HG03103 (cell line): ENCODE measurements at regions not wholly inside any gene's neighbourhood (a gene's known extent, or its start where the extent isn't known, plus 50 kb on each side); places are given as distances from the start of the nearest gene placed in this dataset.
"Not testable (repeated sequence)": the region's sequence is repeated elsewhere in the genome, so short reads cannot be mapped to it uniquely, and the experiment has no call there.

Source experiments
- ATAC-seq: cut with Tn5 transposase; IDR thresholded peaks from one replicate; pipeline ENCODE4 v1.9.1; 2021; ENCODE audit warnings: low read depth; ENCODE audit not compliant: unreplicated experiment

DNA sequence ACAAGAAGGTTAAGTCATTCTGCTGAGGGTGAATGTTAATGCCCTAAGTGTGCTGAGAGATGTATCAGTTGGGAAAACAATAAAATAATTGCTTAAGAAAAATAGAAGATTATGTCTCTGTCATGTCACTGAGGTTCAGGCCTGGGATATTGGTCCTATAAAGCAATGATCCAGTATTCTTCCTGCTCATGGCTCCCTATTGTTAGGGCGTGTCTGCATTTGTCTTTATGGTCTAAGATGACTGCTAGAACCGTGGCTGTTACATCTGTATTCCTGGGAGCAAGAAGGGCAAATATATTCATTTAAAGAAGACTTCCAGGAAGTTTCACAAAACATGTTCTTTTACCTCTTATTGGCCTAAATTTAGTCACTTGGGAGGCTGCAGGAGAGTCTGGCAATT lies 125.0 kb downstream of the KCNE4 start:
- no peak for ATAC-seq

DNA sequence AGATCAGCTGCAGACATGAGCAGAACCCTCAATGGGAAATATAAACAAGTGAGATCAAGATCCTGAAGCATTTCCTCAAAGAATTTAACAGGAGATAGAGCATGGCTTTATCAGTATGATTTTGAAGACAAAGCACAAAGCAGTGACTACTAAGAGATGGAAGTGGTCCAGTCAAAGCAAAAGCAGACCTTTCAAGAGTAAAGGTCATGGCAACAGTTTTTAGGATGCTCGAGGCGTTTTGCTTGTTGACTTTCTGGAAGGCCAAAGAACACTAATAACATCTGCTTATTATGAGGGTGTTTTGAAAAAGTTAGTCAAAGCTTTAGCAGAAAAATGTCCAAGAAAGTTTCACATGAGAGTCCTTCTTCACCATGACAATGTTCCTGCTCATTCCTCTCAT lies 128.5 kb downstream of the KCNE4 start:
- no peak for ATAC-seq

DNA sequence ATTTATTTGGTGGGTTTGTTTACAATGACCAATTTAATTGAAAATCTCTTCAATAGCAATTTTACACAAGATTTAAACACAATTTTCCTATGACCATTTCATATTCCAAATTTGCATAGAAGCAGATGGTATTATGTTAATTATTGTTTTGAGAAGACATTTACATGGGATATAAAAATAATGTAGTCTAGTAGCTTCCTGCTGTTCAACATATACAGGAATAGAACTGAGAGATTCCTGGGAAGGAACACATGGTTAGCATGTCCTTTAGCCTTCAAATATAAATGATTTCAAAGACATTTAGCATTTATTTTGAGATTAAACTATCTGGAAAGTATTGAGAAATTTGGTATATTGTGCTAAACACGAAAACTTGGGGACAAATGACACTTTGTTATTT lies 129.6 kb downstream of the KCNE4 start:
- ATAC-seq = no peak

DNA sequence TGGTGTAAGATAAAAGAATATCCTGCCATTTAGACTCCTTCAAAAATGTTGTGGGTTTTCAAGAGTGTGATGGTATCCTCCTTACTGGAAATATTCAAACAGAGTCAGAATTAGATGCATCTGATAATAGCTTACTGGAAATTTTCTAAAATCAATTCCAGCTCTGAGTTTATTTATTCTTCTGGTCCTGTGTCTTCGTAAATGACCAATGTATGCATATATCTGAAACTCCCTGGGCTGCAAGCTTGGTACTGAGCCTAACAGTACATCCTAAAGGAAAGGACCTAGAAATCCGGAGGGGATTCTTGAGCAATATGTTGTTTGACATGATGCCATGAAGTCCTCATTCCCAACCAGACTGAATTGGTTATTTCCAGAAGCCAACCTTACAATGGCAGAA lies 130.4 kb downstream of the KCNE4 start:
- no peak for ATAC-seq

DNA sequence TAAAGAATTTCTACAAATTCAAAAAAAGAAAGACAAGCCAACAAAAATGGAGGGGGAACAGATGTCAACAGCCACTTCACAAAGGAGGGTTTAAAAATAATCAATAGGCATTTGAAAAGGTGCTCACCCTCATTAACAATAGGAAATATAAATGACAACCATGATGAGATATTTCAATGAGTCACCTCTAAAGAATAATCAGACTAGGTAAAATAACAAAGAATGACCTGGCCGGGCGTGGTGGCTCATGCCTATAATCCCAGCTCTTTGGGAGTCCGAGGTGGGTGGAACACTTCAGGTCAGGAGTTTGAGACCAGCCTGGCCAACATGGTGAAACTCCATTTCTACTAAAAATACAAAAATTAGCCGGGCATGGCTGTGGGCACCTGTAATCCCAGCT lies 133.6 kb downstream of the KCNE4 start:
- ATAC-seq = no peak

GRCh38 chr2:223187256-223187655 lies 135.3 kb downstream of the KCNE4 start:
- ATAC-seq = no peak

DNA sequence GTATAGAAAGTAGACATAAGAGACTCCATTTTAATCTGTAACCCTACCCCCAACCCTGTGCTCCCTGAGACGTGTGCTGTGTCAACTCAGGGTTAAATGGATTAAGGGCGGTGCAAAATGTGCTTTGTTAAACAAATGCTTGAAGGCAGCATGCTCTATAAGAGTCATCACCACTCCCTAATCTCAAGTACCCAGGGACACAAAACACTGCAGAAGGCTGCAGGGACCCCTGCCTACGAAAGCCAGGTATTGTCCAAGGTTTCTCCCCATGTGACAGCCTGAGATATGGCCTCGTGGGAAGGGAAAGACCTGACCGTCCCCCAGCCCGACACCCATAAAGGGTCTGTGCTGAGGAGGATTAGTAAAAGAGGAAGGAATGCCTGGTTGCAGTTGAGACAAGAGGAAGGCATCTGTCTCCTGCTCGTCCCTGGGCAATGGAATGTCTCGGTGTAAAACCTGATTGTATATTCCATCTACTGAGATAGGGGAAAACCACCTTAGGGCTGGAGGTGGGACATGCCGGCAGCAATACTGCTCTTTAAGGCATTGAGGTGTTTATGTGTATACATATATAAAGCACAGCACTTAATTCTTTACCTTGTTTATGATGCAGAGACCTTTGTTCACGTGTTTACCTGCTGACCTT lies 138.7 kb downstream of the KCNE4 start:
- not testable (repeated sequence) for ATAC-seq

DNA sequence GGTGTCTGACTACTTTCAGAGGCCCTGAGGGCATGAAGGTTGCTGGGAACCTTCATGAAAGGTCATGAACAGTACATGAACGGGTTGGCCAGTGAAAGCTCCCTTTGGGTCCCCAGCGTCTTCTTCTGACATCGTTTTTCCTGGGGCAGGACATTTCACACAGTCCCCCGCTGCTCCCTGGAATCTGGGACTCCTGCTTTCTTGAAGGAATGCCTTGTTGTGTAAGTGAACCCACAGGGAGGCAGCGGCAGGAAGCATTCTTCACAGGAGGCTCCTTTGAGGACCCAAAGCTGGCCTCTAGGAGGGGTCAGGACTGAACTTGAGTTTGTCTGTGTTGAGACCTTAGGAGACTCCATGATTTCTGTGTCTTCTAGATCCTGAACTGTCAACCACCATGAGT lies 144.3 kb downstream of the KCNE4 start:
- ATAC-seq = no peak

- ATAC-seq = no peak
Observed at GRCh38 chr2:223197046-223197445, 145.1 kb downstream of the KCNE4 start.

DNA sequence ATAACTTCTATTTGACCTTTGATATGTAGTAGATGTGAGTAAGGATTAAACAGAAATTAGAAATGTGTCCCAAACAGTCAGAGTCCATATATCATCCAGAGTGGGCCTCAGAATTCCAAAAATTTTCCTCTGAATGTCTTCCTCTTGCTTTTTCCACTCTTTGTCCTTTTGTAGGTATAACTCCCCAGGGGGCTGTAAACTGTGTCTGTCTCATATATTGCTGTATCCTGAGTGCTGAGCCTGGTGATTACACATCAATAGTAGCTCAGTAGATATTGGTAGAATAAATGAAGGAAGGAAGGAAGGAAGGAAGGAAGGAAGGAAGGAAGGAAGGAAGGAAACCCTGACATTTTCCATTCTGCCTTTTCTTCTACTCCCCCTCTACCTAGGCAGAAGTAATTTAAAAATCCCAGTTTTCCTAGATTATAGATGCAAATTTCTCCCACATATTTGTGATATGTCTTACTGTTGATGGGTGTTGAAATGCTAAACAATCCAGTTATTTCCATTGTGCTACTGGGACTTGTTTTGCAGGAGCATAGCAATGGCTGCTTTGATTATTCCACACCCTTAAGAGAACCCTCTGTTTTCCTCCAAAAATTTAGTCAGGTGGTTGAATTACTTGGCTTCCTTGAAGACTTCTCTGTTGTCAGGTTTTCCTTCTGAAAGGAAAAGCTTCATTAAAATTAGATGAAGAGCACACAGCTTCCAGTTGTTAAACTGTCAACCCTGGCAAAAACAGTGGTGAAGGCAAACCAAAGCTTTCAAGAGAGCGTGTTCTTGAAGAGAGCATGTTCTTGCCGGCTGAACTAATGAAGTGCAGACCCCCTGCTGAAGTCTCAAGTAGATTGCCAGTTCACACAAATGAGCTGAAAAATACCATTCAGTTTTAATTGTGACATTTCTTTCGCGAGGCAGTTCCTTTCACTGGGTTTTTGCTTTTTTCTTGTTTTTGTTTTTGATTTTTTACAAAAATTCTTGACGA lies 147.8 kb downstream of the KCNE4 start:
- no peak for ATAC-seq

DNA sequence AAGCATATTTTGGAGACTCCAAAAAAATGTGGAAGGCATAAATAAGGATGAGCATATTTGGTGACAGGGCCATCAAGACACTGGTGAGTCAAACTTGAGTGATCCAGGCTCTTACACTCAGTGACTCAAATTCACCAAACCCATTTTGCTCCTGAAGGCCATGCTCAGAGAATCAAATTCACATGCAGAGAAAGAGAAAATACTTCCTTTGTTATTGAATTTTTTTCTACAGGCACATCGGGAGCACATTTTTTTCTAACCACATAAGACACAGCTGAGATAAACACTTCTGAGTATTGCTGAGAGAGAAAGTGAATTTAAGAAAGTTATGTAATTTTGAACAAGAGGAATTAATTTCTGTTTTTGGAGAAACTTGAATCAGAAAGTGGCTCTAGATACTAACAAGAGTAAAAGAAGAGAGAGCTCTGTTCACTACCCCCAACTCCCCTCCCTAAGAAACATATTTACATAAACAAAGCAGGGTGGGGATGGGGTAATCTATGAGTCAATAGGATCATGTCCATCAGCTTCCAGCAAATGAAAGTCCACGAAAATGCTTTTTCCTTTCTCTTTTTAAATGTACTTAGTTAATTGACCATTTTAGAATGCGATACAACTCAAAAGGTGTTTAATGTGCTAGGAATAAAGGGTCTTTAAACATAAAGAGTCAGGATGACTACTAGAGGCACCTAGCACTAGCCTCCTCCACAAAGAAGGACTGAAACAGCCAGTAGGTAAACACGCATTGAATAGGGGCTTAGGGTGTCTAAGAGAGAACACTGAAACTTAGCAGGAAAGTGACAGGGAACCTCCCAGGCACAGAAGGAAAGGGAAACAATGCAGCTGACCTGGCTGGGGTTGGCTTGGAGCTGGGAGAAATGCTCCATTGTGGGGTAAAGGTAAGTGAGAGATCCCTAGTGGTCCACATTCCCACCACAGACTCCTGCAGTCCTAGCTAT lies 152.3 kb downstream of the KCNE4 start:
- no peak for ATAC-seq

DNA sequence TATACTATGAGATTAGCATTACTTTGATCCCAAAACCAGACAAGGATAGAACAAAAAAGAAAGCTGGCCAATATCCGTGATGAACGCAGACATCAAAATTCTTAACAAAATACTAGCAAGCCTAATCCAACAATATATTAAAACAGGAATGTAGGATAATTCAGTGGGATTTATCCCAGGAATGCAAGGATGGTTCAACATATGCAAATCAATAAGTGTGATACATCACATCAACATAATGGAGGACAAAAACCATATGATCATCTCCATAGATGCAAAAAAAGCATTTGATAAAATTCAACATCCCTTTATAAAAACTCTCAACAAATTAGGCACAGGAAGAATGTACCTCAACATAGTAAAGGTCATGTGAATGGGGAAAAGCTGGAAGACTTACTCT lies 158.5 kb downstream of the KCNE4 start:
- ATAC-seq = no peak

GRCh38 chr2:223214394-223215253 lies 162.6 kb downstream of the KCNE4 start:
- ATAC-seq = no peak

- no peak for ATAC-seq
Observed at GRCh38 chr2:223215254-223215516, 163.2 kb downstream of the KCNE4 start.

DNA sequence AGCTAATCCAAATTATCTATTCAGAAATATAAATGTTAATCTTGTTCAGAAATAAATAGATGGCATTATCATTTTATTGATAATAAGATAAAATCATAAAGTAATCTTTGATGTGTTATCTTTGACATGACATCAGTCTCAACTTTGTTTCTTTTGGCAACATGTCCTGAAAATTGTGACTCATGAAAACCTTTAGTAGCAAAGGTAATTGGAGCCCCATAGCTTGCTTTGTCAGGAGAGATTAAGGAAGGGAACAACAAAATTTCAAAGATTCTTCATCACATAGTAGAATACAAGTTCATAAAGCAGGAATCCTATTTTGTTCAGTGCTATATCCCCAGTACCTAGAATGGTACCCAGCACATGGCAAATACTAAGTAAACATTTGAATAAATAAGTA lies 165.4 kb downstream of the KCNE4 start:
- no peak for ATAC-seq

DNA sequence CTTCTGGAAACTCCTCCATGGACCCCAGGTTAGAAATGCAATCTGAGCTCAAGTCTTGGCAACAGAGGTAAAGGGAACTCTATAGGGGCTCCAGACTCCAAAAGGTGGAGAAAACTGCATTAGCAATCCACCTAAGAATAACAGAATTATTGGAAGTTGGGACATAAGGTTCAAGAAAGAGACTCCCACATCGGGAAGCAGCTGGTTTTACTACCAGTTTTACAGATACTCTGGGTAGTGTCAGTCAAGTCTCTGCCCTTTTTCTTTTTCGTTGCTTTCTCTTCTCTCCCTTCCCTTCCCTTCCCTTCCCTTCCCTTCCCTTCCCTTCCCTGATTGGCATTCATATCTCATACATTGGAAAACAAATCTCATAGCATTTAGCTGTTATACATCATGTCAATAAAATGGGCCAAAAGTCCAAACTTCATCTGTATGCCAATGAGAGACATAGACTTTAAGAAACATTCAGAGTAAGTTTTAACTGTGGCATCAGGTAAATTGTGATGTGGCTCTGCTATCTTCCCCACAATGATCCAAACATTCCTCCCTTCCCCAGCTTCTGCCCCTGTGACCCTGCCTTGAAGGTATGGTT lies 166.7 kb downstream of the KCNE4 start:
- ATAC-seq = no peak

DNA sequence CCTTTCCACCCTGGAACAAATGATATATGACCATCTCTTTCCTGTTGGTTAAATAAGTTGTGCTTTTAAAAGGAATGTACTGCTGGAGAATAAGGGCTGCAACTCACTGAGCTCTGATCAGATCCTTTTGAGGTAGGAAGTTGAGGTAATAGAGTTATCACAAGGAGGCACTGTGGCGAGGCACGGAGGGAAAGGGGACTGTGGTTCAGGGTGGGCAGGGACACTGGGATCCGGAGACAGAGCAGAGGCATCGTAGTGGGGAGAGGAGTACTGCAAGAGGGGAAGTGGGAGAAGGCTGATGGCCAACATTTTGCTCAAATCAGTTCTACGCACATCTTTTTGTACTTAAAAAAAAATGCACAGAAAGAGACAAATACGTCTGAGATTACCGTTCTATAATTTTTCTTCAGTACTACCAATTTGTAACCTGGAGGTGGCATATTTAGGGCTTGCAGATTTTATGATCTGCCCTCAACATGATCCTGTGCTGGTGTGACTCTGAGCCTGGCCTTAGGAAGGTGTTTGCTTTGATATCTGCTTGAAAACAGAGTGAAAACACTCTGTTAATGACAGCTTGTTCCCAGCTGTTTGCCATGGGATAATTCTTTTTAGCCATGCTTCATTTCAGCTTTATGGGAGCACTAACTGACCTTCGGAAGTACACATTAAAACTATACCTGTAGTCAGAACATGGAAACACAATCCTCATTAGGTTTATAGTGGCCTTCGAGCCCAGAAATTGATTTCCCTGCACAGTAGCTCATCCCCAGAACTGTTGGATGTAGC lies 168.1 kb downstream of the KCNE4 start:
- ATAC-seq = no peak

- no peak for ATAC-seq
Observed at GRCh38 chr2:223220658-223220925, 168.6 kb downstream of the KCNE4 start.

DNA sequence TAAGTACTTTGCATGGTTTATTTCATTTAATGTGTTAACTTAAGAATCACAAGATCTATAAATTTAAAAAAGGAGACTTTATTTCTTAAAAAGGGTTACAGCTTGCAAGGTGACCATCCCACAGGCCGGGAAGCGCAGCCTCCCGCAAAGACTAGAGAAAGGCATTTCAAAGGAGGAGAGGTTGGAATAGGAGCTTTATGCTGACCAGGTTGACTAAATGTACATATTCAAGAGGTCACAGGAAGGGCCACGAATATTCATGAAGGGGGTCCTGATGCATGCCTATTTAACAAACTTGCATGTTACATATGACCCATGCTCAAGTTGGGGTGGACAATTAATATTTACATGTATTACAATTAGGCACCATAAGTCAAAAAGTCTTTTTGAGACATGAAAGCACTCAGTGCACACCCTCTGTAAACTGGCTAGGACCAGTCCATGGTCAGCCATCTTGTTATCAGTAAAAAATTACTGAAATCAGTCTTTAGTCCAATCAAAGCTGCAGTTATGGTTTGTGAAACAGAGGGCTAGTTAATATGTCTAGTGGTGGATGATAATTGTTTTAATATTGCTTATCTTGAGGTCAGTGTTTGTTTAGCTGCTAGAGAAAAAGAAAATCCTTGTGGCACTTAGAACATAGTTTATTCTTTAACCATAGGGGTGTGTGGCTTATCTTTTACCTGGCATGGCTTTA lies 169.3 kb downstream of the KCNE4 start:
- no peak for ATAC-seq
